Lower lobe of right lung (tissue), 2 donors: ENCODE measurements at regions not wholly inside any gene's neighbourhood (a gene's known extent, or its start where the extent isn't known, plus 50 kb on each side); places are given as distances from the start of the nearest gene placed in this dataset.

Experiments used
- ATAC-seq, 2 donors: fragments of 200-7000 bp; cut with Tn5 transposase; one replicate each; pipeline ENCODE4 v1.9.1; 2020 to 2022; ENCODE audit warnings: mild to moderate bottlenecking in 2 of 2, moderate library complexity in 2 of 2
- DNase-seq: peaks from one replicate; pipeline ENCODE4 v3.0.0-alpha.2; 2020
- H3K27ac ChIP-seq: fragments of 200-600 bp; one replicate; pipeline ENCODE4 v1.8.0; 2022
- H3K27me3 ChIP-seq: fragments of 200-600 bp; one replicate; pipeline ENCODE4 v1.8.0; 2022; ENCODE audit warnings: low read depth
- H3K36me3 ChIP-seq: fragments of 200-600 bp; one replicate; pipeline ENCODE4 v1.8.0; 2022; ENCODE audit warnings: mild to moderate bottlenecking
- H3K4me1 ChIP-seq: fragments of 200-600 bp; one replicate; pipeline ENCODE4 v1.8.0; 2022
- H3K4me3 ChIP-seq: fragments of 200-600 bp; one replicate; pipeline ENCODE4 v1.8.0; 2022; ENCODE audit warnings: mild to moderate bottlenecking
- H3K9me3 ChIP-seq: fragments of 200-600 bp; one replicate; pipeline ENCODE4 v1.8.0; 2022
- CTCF ChIP-seq: fragments of 200-600 bp; IDR thresholded peaks from one replicate; pipeline ENCODE4 v1.8.0; 2022; ENCODE audit warnings: antibody characterized with exemption, mild to moderate bottlenecking
- intact Hi-C: fragments of 100-400 bp; cut with DNase I; formaldehyde crosslinking; loops from one replicate; pipeline ENCODE4 v1.11.0; 2022
- donor health status: DM: no; HTN: yes; CAD: no; lungs with severe emphysema.

DNA sequence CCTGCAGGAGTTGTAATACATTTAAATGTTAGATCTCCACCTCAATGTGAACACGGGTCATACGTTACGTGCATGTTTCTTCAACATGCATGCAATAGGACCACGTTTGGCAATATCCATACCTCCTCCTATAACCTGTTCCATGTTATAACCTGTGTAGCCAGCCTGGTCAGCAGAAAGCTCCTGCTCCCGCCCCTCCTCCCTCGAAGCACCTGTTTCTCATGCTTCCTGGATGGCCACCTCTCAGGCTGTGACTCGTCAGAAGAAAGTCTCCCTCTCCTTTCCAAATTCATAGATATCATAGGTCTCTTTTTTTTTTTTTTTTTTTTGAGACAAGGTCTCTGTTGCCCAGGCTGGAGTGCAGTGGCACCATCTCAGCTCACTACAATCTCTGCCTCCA lies 96.5 kb downstream of the HMX1 start:
- Histone ChIP-seq H3K27ac (no peak overlapping the region), H3K4me1 (no peaks in the 10 kb centered on the region), H3K27me3 (no peaks in the 10 kb centered on the region), H3K9me3 (no peaks in the 10 kb centered on the region), H3K4me3 (no peak overlapping the region), H3K36me3 (no peaks in the 10 kb centered on the region)
- intact Hi-C loops: no loop called here
- ATAC-seq (no peak), DNase-seq (peak; percentile 1)
- TF ChIP-seq CTCF: no peak

GRCh38 chr4:8774071-8774470 lies 97.6 kb downstream of the HMX1 start:
- ATAC-seq (no peak), DNase-seq (peak; percentile 8)
- Histone ChIP-seq H3K4me1 (no peaks in the 10 kb centered on the region), H3K36me3 (no peaks in the 10 kb centered on the region), H3K4me3 (no peak overlapping the region), H3K27me3 (no peaks in the 10 kb centered on the region), H3K9me3 (no peaks in the 10 kb centered on the region), H3K27ac (no peak overlapping the region)
- intact Hi-C loops: no loop called here
- no peak for TF ChIP-seq CTCF

DNA sequence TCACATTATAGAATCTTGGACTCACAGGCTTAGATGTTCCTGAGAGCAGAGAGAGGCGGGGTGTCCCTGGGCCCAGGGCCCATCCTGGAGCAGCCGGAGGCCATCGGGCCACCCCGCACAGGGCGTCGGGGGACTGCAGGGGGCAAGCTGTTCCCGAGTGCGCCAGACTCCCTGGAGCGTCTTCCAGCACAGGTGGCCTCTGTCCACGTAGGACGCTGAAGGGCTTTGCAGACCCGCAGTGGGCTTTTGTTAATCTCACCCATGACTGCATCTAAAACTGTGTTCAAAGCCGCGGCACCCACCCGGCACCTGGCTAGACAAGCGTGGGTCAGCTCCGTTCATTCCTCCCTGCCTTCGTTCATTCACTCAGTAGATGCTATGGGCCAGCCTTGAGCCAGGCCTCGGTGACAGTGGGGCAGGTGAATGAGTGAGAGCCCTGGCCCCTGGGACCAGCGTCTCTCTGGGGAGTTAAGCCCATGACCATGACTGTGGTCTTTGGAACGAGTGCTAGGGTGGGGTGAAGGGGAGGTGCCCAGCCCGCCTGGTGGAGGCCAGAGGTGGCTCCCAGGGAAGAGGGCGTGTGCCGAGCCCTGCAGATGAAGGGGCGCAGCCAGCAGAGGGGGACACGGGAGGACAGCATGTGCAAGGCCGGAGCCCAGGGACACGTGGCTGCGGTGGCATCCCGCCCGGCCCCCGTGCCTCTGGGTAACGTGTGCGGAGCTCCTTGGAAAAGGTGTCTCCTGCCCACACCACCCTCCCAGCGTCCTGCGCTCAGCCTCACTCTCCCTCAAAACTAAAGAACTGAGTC lies 98.3 kb downstream of the HMX1 start:
- H3K27ac ChIP-seq: no peak overlapping the region
- intact Hi-C loops: no loop called here
- H3K36me3 ChIP-seq: no peaks in the 10 kb centered on the region
- H3K4me1 ChIP-seq: no peaks in the 10 kb centered on the region
- H3K9me3 ChIP-seq: no peaks in the 10 kb centered on the region
- DNase-seq: peak; percentile 35
- no peaks in the 10 kb centered on the region for H3K27me3 ChIP-seq
- no peak overlapping the region for H3K4me3 ChIP-seq
- ATAC-seq: no peak
- no peak for TF ChIP-seq CTCF

GRCh38 chr4:8772499-8773123 lies 99.0 kb downstream of the HMX1 start:
- TF ChIP-seq CTCF: no peak
- no peak overlapping the region for H3K27ac ChIP-seq
- DNase-seq (peak; percentile 27), ATAC-seq (no peak)
- H3K9me3 ChIP-seq: no peaks in the 10 kb centered on the region
- H3K27me3 ChIP-seq: peaks cover 1% of the 10 kb centered on the region
- no peaks in the 10 kb centered on the region for H3K4me1 ChIP-seq
- H3K4me3 ChIP-seq: no peak overlapping the region
- no peaks in the 10 kb centered on the region for H3K36me3 ChIP-seq
- intact Hi-C loops: no loop called here

GRCh38 chr4:8771666-8772065 lies 100.0 kb downstream of the HMX1 start:
- Histone ChIP-seq H3K4me1 (no peaks in the 10 kb centered on the region), H3K4me3 (no peak overlapping the region), H3K36me3 (no peaks in the 10 kb centered on the region), H3K9me3 (no peaks in the 10 kb centered on the region), H3K27ac (no peak overlapping the region), H3K27me3 (peaks cover 9% of the 10 kb centered on the region)
- ATAC-seq (no peak), DNase-seq (peak; percentile 9)
- intact Hi-C loops: no loop called here
- TF ChIP-seq CTCF: no peak
